ENCODE measurements at regions not wholly inside any gene's neighbourhood (a gene's known extent, or its start where the extent isn't known, plus 50 kb on each side); places are given as distances from the start of the nearest gene placed in this dataset.
"Not testable (repeated sequence)": the region's sequence is repeated elsewhere in the genome, so short reads cannot be mapped to it uniquely, and the experiment has no call there.

DNA sequence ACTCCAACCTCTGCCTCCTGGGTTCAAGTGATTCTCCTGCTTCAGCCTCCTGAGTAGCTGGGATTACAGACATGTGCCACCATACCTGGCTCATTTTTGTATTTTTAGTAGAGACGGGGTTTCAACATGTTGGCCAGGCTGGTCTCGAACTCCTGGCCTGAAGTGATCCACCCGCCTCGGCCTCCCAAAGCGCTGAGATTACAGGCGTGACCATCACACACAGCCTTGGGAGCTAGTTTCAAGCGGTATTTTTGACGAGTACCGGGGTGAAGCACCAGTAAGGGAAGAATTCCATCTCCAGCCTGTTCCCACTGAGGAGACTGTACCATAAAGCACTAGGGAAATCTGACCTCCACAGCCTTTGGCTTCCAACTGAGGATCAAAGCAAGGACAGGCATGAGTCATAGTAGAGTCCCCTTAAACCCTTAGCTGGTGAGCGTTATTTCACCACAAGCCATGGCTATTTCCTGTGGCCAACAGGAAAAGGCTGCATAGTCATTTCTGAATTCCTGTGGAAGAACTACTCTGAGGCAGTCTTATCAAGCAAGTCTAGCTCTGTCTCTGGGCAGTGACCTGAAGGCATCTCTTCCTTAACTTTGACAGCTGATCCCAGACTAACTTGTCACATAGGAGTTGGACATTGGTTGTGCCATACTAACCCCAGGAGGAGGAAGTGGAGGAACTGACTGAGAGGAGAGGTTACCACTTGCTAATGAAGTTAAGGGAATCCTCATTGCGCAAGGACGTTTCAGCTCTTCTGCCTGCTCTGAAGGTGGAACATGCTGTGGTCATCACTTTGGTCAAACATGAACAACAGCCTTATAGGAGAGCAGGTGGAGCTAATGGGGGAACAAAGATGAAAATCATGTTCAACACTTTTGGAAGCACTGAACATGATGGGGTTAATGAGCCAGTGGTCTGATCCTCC is 85.8 kb upstream of the DMRT1 start:
- no peaks in the 10 kb centered on the region for H3K27me3 ChIP-seq (ENCODE audit: insufficient read depth, low read length)
- H3K9me3 ChIP-seq (ENCODE audit: low read depth, low read length) = no peaks in the 10 kb centered on the region
- no peak overlapping the region for H3K4me3 ChIP-seq (ENCODE audit: low read length)
- peaks cover 15% of the 10 kb centered on the region for H3K4me1 ChIP-seq (ENCODE audit: insufficient read depth, low read length)

- H3K27me3 ChIP-seq (ENCODE audit: insufficient read depth, low read length) = no peaks in the 10 kb centered on the region
- no peak overlapping the region for H3K4me3 ChIP-seq (ENCODE audit: low read length)
- peaks cover 12% of the 10 kb centered on the region for H3K4me1 ChIP-seq (ENCODE audit: insufficient read depth, low read length)
- no peaks in the 10 kb centered on the region for H3K9me3 ChIP-seq (ENCODE audit: low read depth, low read length)
Observed at GRCh38 chr9:757246-757881, 84.1 kb upstream of the DMRT1 start.

GRCh38 chr9:758146-758545 is 83.4 kb upstream of the DMRT1 start:
- no peaks in the 10 kb centered on the region for H3K27me3 ChIP-seq (ENCODE audit: insufficient read depth, low read length)
- peaks cover 12% of the 10 kb centered on the region for H3K4me1 ChIP-seq (ENCODE audit: insufficient read depth, low read length)
- no peak overlapping the region for H3K4me3 ChIP-seq (ENCODE audit: low read length)
- H3K9me3 ChIP-seq (ENCODE audit: low read depth, low read length) = no peaks in the 10 kb centered on the region

- peaks cover 12% of the 10 kb centered on the region for H3K4me1 ChIP-seq (ENCODE audit: insufficient read depth, low read length)
- H3K9me3 ChIP-seq (ENCODE audit: low read depth, low read length) = no peaks in the 10 kb centered on the region
- H3K27me3 ChIP-seq (ENCODE audit: insufficient read depth, low read length) = no peaks in the 10 kb centered on the region
- H3K4me3 ChIP-seq (ENCODE audit: low read length) = no peak overlapping the region
Observed at GRCh38 chr9:759541-759940, 82.0 kb upstream of the DMRT1 start.

DNA sequence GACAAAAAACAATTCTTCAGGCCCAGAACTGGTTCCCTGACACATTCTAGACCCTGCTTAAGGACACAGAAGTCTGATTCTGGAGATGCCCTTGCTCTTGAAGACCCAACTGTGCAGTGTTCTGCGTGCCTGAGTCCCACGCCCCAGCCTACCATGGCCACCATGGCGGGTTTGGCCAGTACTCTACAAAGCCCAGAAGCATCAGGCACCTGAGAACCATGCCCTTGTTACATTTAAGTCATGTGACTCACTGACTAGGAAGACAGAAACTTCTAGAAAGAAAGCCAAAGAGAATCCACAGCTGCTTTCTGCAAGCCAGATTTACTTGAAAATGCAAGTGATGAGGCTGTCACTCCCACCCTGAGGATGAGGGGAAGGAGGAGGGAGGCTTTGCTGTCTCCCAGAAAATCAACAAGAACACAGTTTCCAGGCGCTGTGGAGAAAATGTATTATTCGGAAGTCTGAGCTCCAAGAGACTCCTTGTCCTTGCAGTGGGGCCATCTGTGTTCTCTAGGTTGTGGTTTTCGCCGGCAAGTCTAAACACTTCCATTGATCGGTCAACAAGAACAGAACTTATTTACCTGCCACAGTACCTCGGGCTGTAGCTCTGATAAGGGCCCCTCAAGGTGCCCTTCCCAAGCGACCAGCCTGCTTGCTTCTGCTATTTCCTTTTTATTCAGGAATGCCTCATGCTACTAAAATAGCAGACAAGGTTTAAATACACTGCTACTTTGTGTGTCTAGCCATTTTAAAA is 81.3 kb upstream of the DMRT1 start:
- no peaks in the 10 kb centered on the region for H3K9me3 ChIP-seq (ENCODE audit: low read depth, low read length)
- no peak overlapping the region for H3K4me3 ChIP-seq (ENCODE audit: low read length)
- no peaks in the 10 kb centered on the region for H3K27me3 ChIP-seq (ENCODE audit: insufficient read depth, low read length)
- peaks cover 12% of the 10 kb centered on the region for H3K4me1 ChIP-seq (ENCODE audit: insufficient read depth, low read length)

GRCh38 chr9:761176-761792 is 80.2 kb upstream of the DMRT1 start:
- Histone ChIP-seq H3K4me1 (ENCODE audit: insufficient read depth, low read length) (peaks cover 4% of the 10 kb centered on the region), H3K4me3 (ENCODE audit: low read length) (no peak overlapping the region), H3K9me3 (ENCODE audit: low read depth, low read length) (no peaks in the 10 kb centered on the region), H3K27me3 (ENCODE audit: insufficient read depth, low read length) (no peaks in the 10 kb centered on the region)

DNA sequence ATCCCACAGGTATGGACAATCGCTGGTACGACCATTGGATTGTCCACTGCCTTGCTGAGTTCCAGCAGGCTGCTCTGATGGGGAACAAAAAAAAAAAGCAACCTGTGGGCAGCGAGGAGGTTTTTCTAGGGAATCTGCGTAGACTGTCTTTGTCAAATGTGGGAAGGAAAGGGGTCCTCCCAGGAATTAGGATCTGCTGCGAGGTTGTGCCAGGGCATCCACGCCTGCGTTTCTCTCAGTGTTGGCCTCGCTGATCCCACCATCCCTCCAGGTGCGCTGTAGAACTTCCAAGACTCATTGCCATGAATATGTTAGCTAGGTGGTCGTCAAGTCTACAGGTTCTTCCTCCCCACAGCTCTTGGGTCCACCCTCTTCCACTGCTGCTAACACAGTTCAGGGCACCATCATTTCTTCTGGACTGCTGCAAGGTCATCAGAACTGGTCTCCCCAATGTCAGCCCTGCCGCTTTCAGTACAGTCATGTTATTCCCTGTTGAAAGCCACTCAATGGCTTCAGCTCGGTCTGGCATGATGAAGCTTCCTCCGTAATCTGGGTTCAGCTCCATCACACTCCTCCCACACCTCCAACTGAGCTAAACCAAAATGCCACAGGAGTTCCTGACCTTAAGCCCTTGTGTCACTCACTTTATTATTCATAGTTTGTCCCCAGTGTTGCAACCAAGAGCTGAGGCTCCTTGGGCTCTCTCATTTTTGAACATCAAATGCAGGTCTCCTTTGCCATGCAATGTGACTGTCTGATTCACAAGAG is 79.5 kb upstream of the DMRT1 start:
- Histone ChIP-seq H3K4me1 (ENCODE audit: insufficient read depth, low read length) (no peaks in the 10 kb centered on the region), H3K27me3 (ENCODE audit: insufficient read depth, low read length) (no peaks in the 10 kb centered on the region), H3K9me3 (ENCODE audit: low read depth, low read length) (no peaks in the 10 kb centered on the region)

DNA sequence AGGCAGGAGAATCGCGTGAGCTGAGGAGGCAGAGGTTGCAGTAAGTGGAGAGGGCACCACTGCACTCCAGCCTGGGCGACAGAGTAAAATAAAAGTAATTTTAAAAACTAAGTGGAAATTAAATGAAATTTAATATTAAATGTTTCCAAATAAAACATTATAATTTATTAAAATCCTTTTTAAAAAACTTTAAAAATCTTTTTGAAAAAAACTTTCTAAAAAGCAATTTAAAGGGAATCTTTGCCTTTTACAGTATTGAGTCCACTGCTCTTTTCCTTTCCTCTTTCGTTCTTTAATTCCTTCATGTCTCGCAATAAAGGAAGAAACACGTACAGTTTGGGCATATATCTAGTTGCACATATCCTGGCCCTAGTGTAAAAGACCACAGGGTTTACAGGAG is 77.8 kb upstream of the DMRT1 start:
- no peaks in the 10 kb centered on the region for H3K9me3 ChIP-seq (ENCODE audit: low read depth, low read length)
- H3K4me1 ChIP-seq (ENCODE audit: insufficient read depth, low read length) = no peaks in the 10 kb centered on the region
- H3K4me3 ChIP-seq (ENCODE audit: low read length) = no peak overlapping the region
- H3K27me3 ChIP-seq (ENCODE audit: insufficient read depth, low read length) = no peaks in the 10 kb centered on the region

More for the DNA sequence above, 79.5 kb upstream of the DMRT1 start:
- H3K4me3 ChIP-seq (ENCODE audit: low read length) = no peak overlapping the region

DNA sequence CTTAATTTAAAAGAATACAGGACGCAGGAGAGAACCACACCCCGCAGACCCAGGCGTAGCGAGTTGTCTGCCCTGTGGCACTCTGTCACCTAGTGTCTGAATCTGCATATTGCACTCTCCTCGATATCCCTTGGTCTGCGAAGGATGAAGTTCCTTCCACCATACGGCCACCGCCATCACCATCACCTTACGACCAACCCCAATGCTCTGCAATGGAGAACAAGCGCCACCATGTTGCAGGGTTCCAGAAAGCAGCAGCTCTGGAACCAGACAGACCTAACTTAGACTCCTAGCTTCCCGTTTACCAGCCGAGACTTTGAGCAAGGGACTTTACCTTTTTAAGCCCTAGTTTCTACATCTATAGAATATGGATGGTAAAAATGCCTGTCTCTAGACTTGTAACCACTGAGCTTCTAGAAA is 77.4 kb upstream of the DMRT1 start:
- Histone ChIP-seq H3K9me3 (ENCODE audit: low read depth, low read length) (no peaks in the 10 kb centered on the region), H3K27me3 (ENCODE audit: insufficient read depth, low read length) (no peaks in the 10 kb centered on the region), H3K4me3 (ENCODE audit: low read length) (no peak overlapping the region), H3K4me1 (ENCODE audit: insufficient read depth, low read length) (no peaks in the 10 kb centered on the region)

DNA sequence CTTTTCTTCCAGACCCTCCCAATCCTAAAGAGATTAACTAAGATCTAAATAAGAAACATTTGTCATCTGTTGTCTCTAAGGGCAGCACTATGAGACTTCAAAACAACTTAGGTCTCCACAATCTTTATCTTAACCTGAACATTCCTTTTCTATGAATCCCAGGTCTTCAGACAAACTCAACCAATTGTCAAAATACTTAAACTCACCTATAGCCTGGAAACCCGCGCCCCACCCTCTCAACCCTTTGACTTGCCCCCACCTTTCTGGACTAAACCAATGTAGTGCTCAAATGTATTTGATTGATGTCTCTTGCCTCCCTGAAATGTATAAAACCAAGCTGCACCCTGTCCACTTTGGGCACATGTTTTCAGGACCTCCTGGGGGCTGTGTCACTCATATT is 76.5 kb upstream of the DMRT1 start:
- no peaks in the 10 kb centered on the region for H3K27me3 ChIP-seq (ENCODE audit: insufficient read depth, low read length)
- no peaks in the 10 kb centered on the region for H3K4me1 ChIP-seq (ENCODE audit: insufficient read depth, low read length)
- no peaks in the 10 kb centered on the region for H3K9me3 ChIP-seq (ENCODE audit: low read depth, low read length)
- H3K4me3 ChIP-seq (ENCODE audit: low read length) = no peak overlapping the region

DNA sequence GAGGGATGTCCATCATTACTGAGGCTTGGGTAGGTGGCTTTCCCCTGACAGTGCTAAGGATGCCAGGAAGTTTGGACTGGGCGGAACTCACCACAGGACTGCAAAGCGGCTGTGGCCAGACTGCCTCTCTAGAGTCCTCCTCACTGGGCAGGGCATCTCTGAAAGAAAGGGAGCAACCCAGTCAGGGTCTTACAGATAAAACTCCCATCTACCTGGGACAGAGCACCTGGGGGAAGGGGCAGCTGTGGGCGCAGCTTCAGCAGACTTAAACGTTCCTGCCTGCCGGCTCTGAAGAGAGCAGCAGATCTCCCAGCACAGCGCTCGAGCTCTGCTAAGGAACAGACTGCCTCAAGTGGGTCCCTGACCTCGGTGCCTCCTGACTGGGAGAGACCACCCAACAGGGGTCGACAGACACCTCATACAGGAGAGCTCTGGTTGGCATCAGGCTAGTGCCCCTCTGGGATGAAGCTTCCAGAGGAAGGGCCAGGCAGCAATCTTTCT is 74.4 kb upstream of the DMRT1 start:
- H3K4me3 ChIP-seq (ENCODE audit: low read length); H3K4me1 ChIP-seq (ENCODE audit: insufficient read depth, low read length); H3K9me3 ChIP-seq (ENCODE audit: low read depth, low read length); H3K27me3 ChIP-seq (ENCODE audit: insufficient read depth, low read length): not testable (repeated sequence)

DNA sequence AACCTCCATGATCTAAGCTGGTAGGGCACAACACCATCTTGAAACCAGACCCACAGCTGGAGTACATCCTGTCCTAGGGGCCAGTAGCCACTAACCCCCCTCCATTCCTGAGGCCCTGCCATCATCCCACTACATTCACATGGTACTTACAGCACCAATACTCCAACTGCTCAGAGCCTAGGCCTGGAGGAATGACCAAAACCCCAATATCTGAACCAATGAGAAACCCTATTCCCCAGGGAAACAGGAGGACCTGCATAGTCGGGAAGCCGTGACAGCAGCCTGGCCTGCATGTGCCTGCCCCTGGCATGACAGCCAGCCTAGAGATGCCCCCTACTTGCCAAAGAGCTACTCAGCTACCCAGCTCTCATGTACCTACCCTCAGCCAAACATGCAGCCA is 65.4 kb upstream of the DMRT1 start:
- Histone ChIP-seq H3K9me3 (ENCODE audit: low read depth, low read length) (no peaks in the 10 kb centered on the region), H3K4me3 (ENCODE audit: low read length) (no peak overlapping the region), H3K27me3 (ENCODE audit: insufficient read depth, low read length) (no peaks in the 10 kb centered on the region), H3K4me1 (ENCODE audit: insufficient read depth, low read length) (no peaks in the 10 kb centered on the region)

DNA sequence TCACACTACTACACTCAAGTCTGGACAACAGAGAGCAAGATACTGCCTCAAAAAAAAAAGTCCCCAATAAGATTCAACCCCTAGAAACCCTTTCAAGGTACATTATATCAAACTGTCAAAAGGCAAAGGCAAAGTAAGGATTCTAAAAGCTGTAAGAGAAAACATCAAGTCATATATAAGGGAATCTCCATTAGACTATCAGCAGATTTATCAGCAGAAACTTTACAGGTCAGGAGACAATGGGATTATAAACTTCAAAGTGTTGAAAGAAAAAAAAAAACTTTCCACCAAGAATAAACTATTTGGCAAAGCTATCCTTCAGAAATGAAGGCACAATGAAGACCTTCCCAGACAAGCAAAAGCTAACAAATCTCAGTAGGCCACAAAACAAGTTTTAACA is 63.5 kb upstream of the DMRT1 start:
- Histone ChIP-seq H3K9me3 (ENCODE audit: low read depth, low read length) (no peaks in the 10 kb centered on the region), H3K27me3 (ENCODE audit: insufficient read depth, low read length) (no peaks in the 10 kb centered on the region), H3K4me3 (ENCODE audit: low read length) (no peak overlapping the region)

DNA sequence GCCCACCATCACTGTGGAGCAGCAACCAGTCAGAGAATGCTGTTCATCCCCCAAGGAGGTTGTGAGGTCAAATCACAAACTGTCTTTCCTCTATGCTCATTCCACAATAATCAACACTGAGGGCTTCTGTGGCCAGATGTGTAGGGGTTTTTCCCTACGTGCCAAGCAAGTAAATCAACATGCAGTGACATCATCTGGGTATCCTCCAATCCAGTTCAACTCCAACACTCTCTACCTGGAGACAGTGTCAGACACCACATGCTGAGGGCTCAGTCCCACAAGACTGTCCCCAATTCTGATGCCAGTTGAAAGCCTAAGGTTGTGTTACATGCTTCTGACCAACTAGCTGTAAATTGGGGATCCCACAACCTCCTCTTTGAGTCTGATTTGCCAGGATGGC is 57.3 kb upstream of the DMRT1 start:
- no peaks in the 10 kb centered on the region for H3K9me3 ChIP-seq (ENCODE audit: low read depth, low read length)
- H3K4me1 ChIP-seq (ENCODE audit: insufficient read depth, low read length) = no peaks in the 10 kb centered on the region
- no peaks in the 10 kb centered on the region for H3K27me3 ChIP-seq (ENCODE audit: insufficient read depth, low read length)
- no peak overlapping the region for H3K4me3 ChIP-seq (ENCODE audit: low read length)

More for the DNA sequence above, 63.5 kb upstream of the DMRT1 start:
- H3K4me1 ChIP-seq (ENCODE audit: insufficient read depth, low read length) = no peaks in the 10 kb centered on the region

Data from mononuclear cell (primary cell).